HG02642 (cell line): ENCODE measurements at regions not wholly inside any gene's neighbourhood (a gene's known extent, or its start where the extent isn't known, plus 50 kb on each side); places are given as distances from the start of the nearest gene placed in this dataset.
"Not testable (repeated sequence)": the region's sequence is repeated elsewhere in the genome, so short reads cannot be mapped to it uniquely, and the experiment has no call there.

Experiments used
- ATAC-seq: cut with Tn5 transposase; IDR thresholded peaks from one replicate; pipeline ENCODE4 v1.9.1; 2021; ENCODE audit warnings: mild to moderate bottlenecking; ENCODE audit not compliant: unreplicated experiment, poor library complexity

DNA sequence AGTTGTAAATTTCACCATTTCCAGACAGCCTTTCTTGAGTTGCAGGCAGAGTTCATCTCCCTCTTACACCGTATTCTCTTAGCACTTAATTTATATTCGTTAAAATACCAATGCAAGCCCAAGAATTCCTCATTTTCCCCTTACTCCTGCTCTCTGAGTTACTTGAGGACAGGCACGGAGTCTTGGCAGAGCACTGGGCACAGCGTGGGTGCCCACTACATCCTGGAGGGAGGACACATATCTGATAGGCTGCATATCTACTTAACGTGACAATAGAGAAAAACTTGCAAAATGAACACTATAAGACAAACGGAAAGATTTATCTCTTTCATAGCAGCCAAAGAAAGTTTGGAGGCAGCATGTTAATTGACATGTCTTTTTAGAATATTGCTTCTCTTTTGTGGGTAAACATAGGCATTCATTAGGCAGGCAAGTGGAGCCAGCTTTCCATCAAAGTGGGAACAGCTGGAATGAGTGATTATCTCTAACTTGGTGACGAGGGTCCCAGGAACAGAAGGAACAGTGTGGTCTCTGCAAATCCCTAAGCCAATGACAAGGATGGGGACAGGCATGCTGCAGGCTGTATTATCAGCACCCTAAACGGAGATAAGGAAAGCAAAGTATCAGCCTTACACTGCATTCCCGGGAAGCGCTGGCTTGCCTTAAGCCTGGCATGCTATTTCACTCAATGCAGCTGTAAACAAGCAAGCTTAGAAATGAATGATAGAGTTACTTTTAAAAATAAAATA lies 116.5 kb downstream of the RTP4 start:
- no peak for ATAC-seq

DNA sequence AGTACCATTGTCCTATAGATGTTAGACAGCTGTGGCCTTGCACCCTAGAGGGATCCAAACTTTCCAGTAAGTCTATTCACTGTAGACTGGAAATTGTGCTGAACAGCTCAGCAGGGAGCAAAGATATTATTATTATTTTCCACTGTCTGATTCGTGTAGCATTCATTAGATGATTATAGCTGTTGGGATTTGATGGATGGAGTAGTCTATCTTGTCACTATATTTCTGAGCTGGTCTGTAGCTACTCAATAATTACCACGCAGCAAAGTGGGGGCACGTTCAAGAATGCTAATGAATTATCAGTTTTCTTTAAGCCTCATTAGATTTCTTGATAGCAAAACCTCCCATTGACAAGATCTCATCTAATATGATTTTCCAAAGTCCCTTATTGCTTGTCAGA lies 113.2 kb downstream of the RTP4 start:
- ATAC-seq = no peak

DNA sequence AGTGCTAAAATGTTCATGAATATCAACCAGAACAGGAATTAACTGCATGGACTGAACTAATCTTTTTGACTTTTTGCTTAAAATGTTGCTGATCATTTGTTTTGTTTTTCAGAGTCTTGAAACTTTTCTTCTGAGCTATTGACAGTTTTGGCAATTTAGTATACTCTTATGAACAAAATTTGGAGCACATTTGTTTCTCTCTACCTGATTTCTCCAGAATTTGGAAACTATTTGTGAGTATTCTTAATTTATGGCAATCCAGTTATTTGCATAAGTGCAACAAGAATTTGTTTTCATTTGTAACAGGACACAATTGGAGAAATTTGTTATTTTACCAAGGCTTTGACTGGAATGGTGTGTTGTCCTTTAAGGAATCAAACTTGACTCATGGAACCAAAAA lies 107.4 kb downstream of the RTP4 start:
- ATAC-seq = not testable (repeated sequence)

DNA sequence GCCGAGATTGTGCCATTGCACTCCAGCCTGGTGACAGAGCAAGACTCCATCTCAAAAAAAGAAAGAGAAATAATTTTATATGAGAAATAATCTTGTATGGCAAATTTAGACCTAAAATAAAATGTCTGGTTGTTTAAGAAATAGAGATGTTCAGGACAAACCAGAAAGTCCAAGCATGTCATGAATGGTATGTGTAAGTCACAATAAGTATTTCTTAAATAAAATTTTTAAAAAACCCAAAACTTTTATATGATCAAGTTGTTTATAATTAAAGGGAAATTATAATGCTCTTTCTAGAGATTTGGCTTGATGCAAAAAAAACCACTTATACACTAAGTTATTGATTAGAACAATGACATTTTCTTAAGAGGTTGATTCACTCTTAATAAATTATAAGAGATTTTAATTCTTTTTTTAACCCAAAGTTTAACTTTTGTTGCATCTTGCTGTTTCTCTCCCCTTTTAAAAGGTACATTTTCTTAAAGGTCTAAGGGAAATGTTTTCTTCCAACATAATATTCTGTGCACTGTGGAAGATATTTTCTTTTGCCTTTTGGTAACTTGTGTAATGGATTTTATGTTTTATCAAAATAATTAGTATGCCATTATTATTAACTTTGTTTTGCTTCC lies 105.7 kb downstream of the RTP4 start:
- no peak for ATAC-seq

DNA sequence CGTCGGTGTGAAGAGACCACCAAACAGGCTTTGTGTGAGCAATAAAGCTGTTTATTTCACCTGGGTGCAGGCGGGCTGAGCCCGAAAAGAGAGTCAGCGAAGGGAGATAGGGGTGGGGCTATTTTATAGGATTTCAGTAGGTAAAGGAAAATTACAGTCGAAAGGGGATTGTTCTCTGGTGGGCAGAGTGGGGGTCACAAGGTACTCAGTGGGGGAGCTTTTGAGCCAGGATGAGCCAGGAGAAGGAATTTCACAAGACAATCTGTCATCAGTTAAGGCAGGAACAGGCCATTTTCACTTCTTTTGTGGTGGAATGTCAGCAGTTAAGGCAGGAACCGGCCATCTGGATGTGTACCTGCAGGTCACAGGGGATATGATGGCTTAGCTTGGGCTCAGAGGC lies 98.1 kb downstream of the RTP4 start:
- ATAC-seq = not testable (repeated sequence)

DNA sequence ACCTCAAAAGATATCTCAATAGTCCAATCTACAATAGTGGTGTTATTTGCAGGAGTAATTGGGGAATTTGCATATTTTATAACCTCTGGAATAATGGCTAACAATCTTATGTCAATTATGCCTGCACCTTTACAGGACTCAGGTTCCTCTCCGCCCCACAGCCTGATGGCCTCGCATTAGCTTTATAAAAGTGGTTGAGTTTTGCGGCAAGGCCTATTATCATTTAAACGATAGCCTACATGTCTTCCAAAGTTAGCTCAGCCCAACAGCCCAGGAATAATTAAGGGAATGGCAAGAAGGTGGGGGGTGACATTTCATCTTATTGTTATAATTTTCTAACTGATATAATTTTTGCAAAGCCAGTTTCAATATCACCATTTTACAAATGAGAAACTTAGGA lies 97.3 kb downstream of the RTP4 start:
- no peak for ATAC-seq

DNA sequence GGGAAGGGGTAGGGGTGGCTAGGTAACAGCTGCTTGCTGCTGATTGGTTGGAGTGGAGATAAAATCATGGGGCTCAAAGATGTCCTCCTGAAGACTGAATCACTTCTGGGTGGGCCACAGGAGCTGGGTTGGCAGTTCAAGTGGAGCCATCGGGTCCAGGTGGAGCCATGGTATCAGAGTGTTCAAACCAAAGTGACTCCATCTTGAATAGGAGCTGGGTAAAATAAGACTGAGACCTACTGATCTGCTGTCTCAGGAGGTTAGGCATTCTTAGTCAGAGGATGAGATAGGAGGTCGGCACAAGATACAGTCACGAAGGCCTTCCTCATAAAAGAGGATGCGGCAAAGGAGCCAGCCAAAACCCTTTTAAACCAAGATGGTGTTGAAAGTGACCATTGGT lies 96.5 kb downstream of the RTP4 start:
- ATAC-seq = no peak

DNA sequence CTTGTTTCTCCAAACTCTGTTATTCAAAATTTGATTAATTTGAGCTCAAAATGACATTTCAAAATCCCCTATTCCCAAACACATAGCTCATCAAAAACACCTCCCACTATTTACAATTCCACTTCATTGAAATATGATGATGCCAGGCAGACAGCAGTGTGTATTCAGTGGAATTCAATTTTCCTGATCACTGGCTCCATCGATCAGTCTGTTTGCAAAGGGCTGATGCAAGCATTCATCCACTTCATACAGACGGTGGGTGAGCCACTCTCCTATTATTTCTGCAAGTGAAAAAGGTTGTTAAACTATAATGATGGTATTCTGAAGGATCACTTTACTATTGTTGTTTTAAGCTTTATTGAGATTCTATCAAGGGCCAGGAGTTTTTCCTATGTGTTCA lies 90.7 kb downstream of the RTP4 start:
- ATAC-seq = no peak

DNA sequence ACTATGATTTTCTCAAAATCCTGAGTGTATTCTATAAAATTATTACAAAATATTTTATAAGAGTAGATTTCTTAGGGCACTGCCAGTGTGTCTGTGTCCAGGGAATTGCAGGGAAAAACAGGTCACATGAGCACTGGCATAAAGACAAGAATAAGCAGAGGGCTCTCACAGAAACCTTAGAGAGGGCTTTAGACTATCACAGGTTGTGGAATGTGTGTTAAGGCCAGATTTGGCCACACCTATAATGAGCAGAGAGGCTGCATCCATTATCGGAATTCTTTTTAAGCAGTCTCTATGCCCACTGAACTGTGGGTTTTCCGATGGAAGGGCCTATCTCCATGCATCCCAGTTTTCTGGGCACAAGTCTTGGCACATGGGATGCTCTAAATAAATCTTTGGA lies 90.2 kb downstream of the RTP4 start:
- ATAC-seq = no peak

DNA sequence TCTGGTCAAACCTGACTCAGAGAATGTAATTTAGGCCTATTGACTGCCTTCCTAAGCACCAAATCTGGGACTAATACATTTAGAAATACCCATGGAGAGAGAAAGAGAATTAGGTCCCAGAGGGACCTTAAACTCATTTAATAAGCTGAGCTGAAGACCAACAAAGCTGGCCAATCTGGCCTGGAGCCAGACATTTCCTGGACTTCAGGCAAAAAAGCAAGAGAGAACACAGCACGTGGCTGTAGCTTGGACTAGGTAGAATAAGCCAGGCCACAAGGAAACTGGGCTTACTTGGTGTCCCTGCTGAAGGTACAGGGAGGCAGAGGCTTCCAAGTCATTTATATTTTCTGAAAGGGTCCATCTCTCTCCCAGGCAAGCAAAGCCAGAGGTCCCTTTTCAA lies 88.1 kb downstream of the RTP4 start:
- no peak for ATAC-seq

DNA sequence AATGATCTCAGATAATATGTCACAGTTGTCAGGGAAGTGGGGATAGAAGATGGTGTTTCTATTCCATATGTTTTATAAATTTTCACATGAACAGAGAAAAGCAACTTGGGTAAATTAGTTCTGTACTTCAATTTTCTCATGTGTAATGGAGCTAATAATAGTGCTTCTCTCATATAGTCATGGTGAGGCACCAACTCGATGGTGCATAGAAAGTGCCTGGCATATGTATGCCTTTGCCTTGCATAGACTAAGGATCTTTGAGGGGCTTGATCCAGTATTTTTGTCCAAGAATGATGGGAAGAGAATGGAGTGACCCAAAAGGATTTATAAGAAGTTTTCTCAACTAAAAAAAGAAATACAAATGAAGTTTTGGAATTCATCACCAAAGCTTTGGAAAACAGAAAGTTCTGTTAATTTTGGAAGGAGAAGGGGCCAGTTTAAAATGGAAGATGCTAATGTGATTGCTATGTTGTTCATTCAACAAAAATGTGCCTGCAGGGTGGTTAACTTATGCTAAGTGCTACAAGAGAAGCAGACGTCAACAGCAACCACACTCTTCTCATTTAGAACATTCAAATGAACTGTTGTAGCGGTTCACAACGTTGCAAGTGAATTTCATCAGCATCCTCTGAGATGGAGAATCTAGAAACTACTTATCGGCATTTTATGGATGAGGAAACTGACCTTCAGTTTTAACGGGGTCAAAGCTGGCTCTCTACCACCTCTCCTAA lies 86.1 kb downstream of the RTP4 start:
- ATAC-seq = no peak

DNA sequence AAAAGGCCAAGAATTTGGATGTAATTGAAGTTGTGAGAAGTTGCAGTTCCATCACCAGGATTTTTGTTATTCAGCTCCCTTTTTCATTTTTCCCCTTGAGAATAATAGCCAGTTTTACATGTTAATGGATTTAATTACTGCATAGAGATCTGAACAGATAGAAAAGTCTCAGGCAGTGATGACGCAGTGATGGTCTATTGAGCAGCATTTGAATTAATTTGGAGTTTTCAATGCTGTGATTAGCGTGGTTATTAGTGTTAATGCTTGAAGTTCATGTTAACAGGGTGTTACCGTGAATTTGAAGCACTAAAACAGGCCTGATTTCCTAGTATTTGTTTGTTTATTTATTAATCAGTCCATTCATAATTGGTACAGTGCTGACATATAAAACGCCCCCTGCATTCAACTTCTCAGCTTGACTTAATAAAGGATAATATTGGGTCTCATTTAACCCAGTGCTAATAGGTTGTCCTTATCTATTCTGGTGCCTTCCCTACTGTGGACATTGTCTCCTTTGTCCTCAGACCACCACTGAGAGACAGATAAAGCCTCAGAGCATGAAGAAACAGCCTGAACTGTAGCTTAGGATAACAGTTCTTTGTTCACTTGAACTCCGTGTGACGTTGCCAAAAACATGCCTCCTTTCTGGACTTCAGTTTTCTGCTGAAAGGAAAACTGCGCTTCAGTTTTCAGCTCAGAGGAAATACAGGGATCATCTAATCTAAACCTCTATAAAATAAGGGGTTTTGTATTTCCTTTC lies 82.4 kb downstream of the RTP4 start:
- no peak for ATAC-seq

DNA sequence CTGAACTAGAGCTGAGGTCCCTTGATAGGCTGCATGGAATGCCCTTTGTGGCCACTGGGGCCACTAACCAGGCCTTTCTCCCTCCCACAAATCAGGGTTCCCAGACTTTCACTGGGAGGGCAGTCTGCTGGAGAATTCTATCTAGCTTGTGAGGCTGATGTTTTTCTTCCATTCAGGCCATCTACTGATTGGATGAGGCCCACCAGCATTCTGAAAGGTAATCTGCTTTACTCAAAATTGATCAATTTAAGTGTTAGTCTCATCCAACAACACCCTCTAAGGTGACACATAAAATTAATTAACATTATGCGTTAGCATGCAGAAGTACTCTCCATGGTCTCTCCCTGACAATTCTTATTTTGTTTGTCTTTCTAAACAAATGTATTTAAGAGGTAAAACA lies 80.5 kb downstream of the RTP4 start:
- no peak for ATAC-seq

DNA sequence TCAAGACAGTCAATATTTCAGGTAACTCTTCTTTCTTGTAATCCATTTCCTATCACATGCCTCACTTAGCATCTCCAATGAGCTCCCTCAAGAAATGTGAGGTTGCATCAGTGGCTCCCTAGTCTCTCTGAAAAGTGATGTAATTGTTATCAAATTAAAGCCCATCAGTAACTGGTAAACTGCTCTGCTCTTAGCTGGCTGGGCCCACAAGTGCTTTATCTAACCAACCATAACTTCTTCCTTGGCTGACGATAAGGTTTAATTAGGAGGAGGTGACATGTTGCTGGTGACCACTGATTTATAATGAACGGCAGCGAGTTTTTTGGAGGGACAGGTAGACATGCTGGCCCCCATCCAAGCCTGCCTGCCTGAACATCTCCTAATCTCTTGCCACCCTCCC lies 79.6 kb downstream of the RTP4 start:
- ATAC-seq = no peak

DNA sequence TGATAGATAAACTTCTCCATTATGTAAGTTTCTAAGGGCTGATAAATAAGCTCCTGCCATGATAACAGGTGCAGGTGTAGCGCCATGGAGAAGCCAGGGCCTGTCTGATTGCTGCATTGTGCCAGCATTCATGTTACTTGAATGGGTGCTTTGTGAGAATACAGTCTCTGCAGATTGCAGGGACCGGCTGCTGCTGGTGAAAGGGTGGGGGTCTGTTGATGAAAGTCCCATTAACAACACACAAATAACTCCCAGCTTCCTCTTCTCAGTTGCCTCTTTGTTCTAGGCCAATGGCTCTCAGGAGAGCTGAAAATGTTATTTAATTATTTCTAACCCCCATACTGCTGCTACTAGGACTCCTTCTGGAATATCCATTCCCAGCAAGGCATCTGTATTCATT lies 77.2 kb downstream of the RTP4 start:
- ATAC-seq = no peak

DNA sequence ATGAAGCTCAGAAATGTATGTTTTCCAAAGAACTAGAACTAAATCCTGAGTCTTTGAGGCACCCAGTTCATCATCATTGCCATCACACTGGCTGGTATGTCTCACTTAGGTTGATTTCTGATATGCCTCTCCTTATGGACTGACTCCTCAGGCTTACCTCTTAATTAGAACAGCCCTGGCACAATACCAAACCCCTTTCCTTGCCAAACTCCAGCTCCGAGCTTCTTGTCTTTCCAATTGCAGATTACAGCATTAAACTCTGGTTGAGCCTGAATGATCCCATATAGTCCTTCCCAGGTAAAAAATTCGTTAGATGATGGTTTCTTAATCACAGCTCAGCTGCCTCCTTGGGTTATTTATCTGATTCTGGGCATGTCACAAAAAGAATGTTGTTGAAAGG lies 66.3 kb downstream of the RTP4 start:
- no peak for ATAC-seq

DNA sequence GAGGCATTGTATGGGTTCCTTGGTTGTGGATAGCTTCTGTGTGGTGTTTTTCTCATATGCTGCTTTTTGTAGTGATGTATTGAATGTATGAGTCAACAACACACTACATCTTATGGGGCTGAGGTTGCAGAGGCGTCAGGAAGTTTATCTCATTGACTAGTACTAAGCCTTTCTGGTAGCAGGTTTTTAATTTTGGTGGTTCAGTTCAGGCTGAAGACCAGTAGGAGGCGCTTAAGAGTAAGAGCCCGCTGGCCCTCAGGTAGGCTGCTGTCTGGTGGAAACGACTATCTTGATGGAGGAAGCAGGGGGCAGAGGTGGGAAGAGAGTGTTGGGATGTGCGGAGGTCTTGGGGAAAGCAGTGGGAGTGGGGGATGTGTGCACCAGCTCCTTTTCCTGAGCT lies 62.4 kb downstream of the RTP4 start:
- ATAC-seq = no peak
